Smooth muscle cell (in vitro differentiated cells): ENCODE measurements at regions not wholly inside any gene's neighbourhood (a gene's known extent, or its start where the extent isn't known, plus 50 kb on each side); places are given as distances from the start of the nearest gene placed in this dataset.

Experiments used
- DNase-seq: peaks from one replicate; lab custom pipeline; 2025; ENCODE audit not compliant: unreplicated experiment; lab: John Stamatoyannopoulos, UW
- H2AFZ ChIP-seq: fragments of 200-600 bp; sonication (generic); 2 replicates; pipeline ENCODE4 v1.6.0; 2016; ENCODE audit warnings: antibody characterized with exemption, low read depth, mild to moderate bottlenecking
- H3F3A ChIP-seq: fragments of 200-600 bp; sonication (generic); 2 replicates; pipeline ENCODE4 v1.6.0; 2017; ENCODE audit warnings: antibody characterized with exemption, low read depth
- H3K27ac ChIP-seq: fragments of 200-600 bp; sonication (generic); 2 replicates; pipeline ENCODE4 v1.5.1; 2016; ENCODE audit warnings: low read depth, mild to moderate bottlenecking
- H3K27me3 ChIP-seq: fragments of 200-600 bp; sonication (generic); 2 replicates; pipeline ENCODE4 v1.6.1; 2016; ENCODE audit warnings: low read depth, mild to moderate bottlenecking
- H3K36me3 ChIP-seq: fragments of 200-600 bp; sonication (generic); 2 replicates; pipeline ENCODE4 v1.5.1; 2016; ENCODE audit warnings: low read depth
- H3K4me1 ChIP-seq: fragments of 200-600 bp; sonication (generic); 2 replicates; pipeline ENCODE4 v1.5.1; 2016; ENCODE audit warnings: low read depth
- H3K4me2 ChIP-seq: fragments of 200-600 bp; sonication (generic); 2 replicates; pipeline ENCODE4 v1.6.0; 2016; ENCODE audit warnings: mild to moderate bottlenecking
- H3K4me3 ChIP-seq: fragments of 200-600 bp; sonication (generic); 2 replicates; pipeline ENCODE4 v1.5.1; 2016; ENCODE audit warnings: mild to moderate bottlenecking
- H3K79me2 ChIP-seq: fragments of 200-600 bp; sonication (generic); 2 replicates; pipeline ENCODE4 v1.6.0; 2016; ENCODE audit warnings: low read depth, mild to moderate bottlenecking
- H3K9ac ChIP-seq: fragments of 200-600 bp; sonication (generic); 2 replicates; pipeline ENCODE4 v1.6.0; 2016; ENCODE audit warnings: low read depth
- H3K9me3 ChIP-seq: fragments of 200-600 bp; sonication (generic); replicated peaks from 2 replicates; pipeline ENCODE4 v1.5.1; 2016; ENCODE audit warnings: low read depth
- H4K20me1 ChIP-seq: fragments of 200-600 bp; sonication (generic); 2 replicates; pipeline ENCODE4 v1.6.0; 2016; ENCODE audit warnings: low read depth
- WGBS: methylation state at CpG from one replicate; pipeline ENCODE4 v1.1.7; 2016; ENCODE audit warnings: low lambda C conversion rate; 5-methylcytosine and 5-hydroxymethylcytosine counted together
- TF ChIP-seq, protein P1 (sequence below): fragments of 200-600 bp; sonication (generic); IDR thresholded peaks from 2 replicates; pipeline ENCODE4 v1.5.1; 2017; ENCODE audit warnings: borderline replicate concordance, mild to moderate bottlenecking, antibody characterized with exemption; ENCODE audit not compliant: insufficient read depth, poor library complexity, severe bottlenecking

DNA sequence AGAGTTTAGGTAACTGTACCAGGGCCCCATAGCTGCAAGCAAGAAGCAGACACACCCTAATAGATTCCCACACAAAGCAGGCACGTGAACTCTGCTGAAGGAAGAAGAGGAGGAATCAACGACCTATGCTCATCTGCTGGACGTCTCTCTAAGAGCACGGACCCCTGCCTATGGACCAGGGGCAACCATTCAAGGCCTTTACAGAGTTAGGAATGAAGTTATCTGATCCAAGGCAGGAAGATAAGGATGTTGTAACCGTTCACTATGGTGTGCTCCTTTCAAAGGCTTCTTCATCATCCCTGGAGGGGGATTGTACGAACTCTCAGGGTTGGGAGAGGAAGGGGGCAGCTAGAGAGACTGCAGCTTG lies 141.6 kb upstream of the PARP11 start:
- Histone ChIP-seq H3K27ac (no peak overlapping the region), H3K4me3 (no peak overlapping the region), H3K4me2 (no peak overlapping the region), H3K4me1 (peaks cover 7% of the 10 kb centered on the region), H4K20me1 (no peaks in the 10 kb centered on the region), H3K9me3 (no peaks in the 10 kb centered on the region), H3K27me3 (no peaks in the 10 kb centered on the region), H3K79me2 (no peaks in the 10 kb centered on the region), H3K36me3 (no peaks in the 10 kb centered on the region), H3F3A (no peaks in the 10 kb centered on the region), H3K9ac (no peak overlapping the region), H2AFZ (no peak overlapping the region)
- WGBS, result 70% methylated on average over 6 of the region's 6 CpGs
- TF ChIP-seq, protein P1, sequence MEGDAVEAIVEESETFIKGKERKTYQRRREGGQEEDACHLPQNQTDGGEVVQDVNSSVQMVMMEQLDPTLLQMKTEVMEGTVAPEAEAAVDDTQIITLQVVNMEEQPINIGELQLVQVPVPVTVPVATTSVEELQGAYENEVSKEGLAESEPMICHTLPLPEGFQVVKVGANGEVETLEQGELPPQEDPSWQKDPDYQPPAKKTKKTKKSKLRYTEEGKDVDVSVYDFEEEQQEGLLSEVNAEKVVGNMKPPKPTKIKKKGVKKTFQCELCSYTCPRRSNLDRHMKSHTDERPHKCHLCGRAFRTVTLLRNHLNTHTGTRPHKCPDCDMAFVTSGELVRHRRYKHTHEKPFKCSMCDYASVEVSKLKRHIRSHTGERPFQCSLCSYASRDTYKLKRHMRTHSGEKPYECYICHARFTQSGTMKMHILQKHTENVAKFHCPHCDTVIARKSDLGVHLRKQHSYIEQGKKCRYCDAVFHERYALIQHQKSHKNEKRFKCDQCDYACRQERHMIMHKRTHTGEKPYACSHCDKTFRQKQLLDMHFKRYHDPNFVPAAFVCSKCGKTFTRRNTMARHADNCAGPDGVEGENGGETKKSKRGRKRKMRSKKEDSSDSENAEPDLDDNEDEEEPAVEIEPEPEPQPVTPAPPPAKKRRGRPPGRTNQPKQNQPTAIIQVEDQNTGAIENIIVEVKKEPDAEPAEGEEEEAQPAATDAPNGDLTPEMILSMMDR, result no peak
- DNase-seq, result no peak

DNA sequence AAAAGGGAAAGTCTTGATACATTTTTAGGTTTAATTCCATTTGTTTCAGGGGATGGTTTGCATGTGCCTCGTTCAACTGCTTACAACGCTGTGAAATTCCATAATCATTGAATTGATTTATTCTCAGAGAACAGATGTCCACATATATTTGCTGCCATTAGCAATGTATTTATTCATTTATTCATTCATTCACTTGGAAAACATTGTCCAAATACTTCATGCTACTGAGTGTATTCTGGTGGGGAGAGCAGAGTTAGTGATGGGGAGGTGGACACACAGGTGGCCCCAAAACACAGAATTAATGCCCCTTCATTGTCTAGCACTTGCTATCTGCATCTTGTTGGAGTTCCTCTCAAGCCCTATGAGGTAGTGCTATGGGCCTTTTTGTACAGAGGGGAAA lies 141.2 kb upstream of the PARP11 start:
- Histone ChIP-seq H3K4me1 (peaks cover 7% of the 10 kb centered on the region), H3K27ac (no peak overlapping the region), H3K4me3 (no peak overlapping the region), H3K4me2 (no peak overlapping the region), H3F3A (no peaks in the 10 kb centered on the region), H4K20me1 (no peaks in the 10 kb centered on the region), H3K9me3 (no peaks in the 10 kb centered on the region), H3K79me2 (no peaks in the 10 kb centered on the region), H3K36me3 (no peaks in the 10 kb centered on the region), H3K27me3 (no peaks in the 10 kb centered on the region), H3K9ac (no peak overlapping the region), H2AFZ (no peak overlapping the region)
- WGBS, result 97% methylated on average over 2 of the region's 2 CpGs
- no peak for DNase-seq
- TF ChIP-seq, protein P1, result no peak

DNA sequence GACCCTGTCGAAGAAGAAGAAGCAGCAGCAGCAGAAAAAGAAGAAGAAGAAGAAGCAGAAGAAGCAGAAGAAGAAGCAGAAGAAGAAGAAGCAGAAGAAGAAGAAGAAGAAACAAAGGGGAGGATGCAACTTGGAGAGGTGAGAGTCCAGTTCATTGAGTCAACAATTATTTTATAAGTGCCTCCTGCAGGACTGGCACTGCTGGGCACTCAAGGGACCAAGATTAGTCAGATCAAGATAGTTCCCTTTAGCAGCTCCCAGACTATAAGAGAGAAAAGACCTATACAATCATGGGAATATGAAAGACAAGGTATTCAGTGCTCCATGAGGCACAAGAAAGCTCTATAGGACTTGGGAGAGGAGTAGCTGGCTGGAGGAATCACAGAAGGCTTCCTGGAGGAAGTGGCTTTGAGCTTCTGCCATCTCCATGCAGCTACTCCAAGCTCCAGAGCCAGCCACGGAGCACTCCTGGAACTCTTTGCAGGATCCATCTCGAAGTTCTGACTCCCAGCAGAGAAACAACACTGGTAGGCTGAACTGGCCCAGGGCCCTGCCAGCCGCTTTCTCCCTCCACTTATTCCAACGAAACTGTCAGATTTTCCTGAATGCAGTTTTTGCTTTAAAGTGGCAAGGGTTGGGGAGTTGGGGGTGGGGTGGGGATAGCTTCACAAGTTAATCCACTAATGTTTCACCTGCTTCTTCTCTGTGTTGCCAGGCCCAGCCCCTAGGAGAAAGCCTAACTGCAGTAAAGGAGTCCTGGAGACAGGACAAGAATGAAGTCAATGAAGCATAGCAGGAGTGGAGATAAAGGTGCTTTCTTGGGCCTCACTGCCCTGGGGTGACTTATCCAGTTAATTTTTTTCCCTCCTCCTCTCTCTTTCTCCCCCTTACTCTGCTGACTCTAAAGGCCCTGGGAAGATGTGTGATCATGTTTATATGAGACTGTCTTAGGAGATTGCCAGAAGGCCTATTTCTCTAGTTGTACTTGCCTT lies 140.1 kb upstream of the PARP11 start:
- Histone ChIP-seq H3K27me3 (no peaks in the 10 kb centered on the region), H3K9ac (no peak overlapping the region), H3K4me1 (peaks cover 7% of the 10 kb centered on the region), H2AFZ (no peak overlapping the region), H3K9me3 (no peaks in the 10 kb centered on the region), H3K4me2 (no peak overlapping the region), H3K79me2 (no peaks in the 10 kb centered on the region), H3K4me3 (no peak overlapping the region), H3F3A (no peaks in the 10 kb centered on the region), H3K36me3 (no peaks in the 10 kb centered on the region), H3K27ac (no peak overlapping the region), H4K20me1 (no peaks in the 10 kb centered on the region)
- TF ChIP-seq, protein P1, result no peak
- no peak for DNase-seq
- WGBS, result 86% methylated on average over 5 of the region's 5 CpGs

DNA sequence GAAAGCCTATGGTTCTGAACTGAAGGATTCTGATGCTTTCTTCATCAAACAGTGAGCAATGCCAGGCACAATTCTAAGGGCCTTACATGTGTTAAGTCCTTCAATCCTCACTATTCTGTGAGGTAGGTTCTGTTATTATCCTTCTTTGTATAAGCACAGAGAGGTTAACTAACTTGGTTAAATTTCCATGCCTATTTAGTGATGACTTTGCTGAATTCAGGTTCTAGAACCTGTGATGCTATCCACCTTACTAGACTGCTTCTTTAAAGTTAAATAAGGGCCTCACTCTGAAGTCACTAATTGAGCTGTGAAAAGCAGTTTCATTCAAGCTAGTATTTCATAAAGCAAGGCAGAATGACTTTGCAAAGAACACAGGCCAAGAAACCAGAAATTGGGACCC lies 138.9 kb upstream of the PARP11 start:
- no peak overlapping the region for H2AFZ ChIP-seq
- H3K36me3 ChIP-seq, result no peaks in the 10 kb centered on the region
- no peaks in the 10 kb centered on the region for H3K9me3 ChIP-seq
- no peaks in the 10 kb centered on the region for H3F3A ChIP-seq
- no peak overlapping the region for H3K27ac ChIP-seq
- peaks cover 7% of the 10 kb centered on the region for H3K4me1 ChIP-seq
- no peak for DNase-seq
- H3K4me3 ChIP-seq, result no peak overlapping the region
- no peaks in the 10 kb centered on the region for H3K79me2 ChIP-seq
- TF ChIP-seq, protein P1, result no peak
- H3K4me2 ChIP-seq, result no peak overlapping the region
- no peak overlapping the region for H3K9ac ChIP-seq
- H4K20me1 ChIP-seq, result no peaks in the 10 kb centered on the region
- H3K27me3 ChIP-seq, result no peaks in the 10 kb centered on the region
